OCI-LY1 (cell line): ENCODE measurements at regions not wholly inside any gene's neighbourhood (a gene's known extent, or its start where the extent isn't known, plus 50 kb on each side); places are given as distances from the start of the nearest gene placed in this dataset.

Experiments
- CTCF ChIP-seq: fragments of 200-600 bp; sonication (generic), shearing (Covaris generic); IDR thresholded peaks from 2 replicates; pipeline ENCODE4 v1.5.1; 2017; ENCODE audit warnings: mild to moderate bottlenecking, antibody characterized with exemption, low read length, moderate library complexity, mixed read lengths
- EZH2 ChIP-seq: fragments of 200-600 bp; sonication (generic), shearing (Covaris generic); IDR thresholded peaks from 2 replicates; pipeline ENCODE4 v1.8.0; 2017; ENCODE audit warnings: borderline replicate concordance, mixed run types, mild to moderate bottlenecking, antibody characterized with exemption, low read length, moderate library complexity, mixed read lengths

GRCh38 chr5:1657161-1657741 lies 133.5 kb upstream of the LPCAT1 start:
- TF ChIP-seq CTCF (no peak), EZH2 (no peak)
